K562 (cell line): ENCODE measurements at regions not wholly inside any gene's neighbourhood (a gene's known extent, or its start where the extent isn't known, plus 50 kb on each side); places are given as distances from the start of the nearest gene placed in this dataset.

Source experiments
- ATAC-seq: fragments of 200-7000 bp; cut with Tn5 transposase; 3 replicates; pipeline ENCODE4 v1.9.1; 2020; ENCODE audit warnings: moderate library complexity
- BruUV-seq: library from RNA; stranded (reverse); fragments of 400-500 nt; replicated peaks from 2 replicates; lab custom pipeline; 2021; lab: Mats Ljungman, UMichigan
- CTCF ChIA-PET: fragments of 300-600 bp; formaldehyde crosslinking; extraction: SDS; loops from one replicate; lab custom pipeline; 2021; ENCODE audit warnings: low intra/inter-chr PET ratio; lab: Yijun Ruan, JAX
- POLR2A ChIA-PET: fragments of 300-600, 350-650 bp; sonication (Branson Sonifier 250); formaldehyde crosslinking; extraction: SDS; loops from one replicate; lab custom pipeline; 2021; ENCODE audit warnings: antibody characterized with exemption, inconsistent platforms; lab: Yijun Ruan, JAX
- DNase-seq, 4 experiments: peaks; one replicate each; pipeline versions ENCODE4 v3.0.0 to v3.0.0-alpha.2; 2011 to 2018; ENCODE audit warnings: low spot score in 3 of 4, mixed read lengths in 3 of 4; ENCODE audit errors: extremely low read depth in 1 of 4
- FAIRE-seq: peaks from 2 replicates; lab custom pipeline; 2011; peaks lifted over from hg19 to GRCh38; lab: Jason Lieb, UNC
- H2AFZ ChIP-seq: 2 replicates; pipeline ENCODE4 v1.6.0; 2011; ENCODE audit warnings: low read depth, low read length, control low read depth, inconsistent platforms
- H3K27ac ChIP-seq: fragments of 200-600 bp; 3 replicates; pipeline ENCODE4 v1.8.0; 2011; ENCODE audit warnings: low read depth, mild to moderate bottlenecking, control low read depth, inconsistent platforms, low read length, moderate library complexity, mixed read lengths; ENCODE audit errors: extremely low read depth
- H3K27me3 ChIP-seq, 2 experiments: fragments of 300-600 bp in 1 of 2; 2 replicates in 1 of 2; 3 replicates in 1 of 2; pipeline versions ENCODE4 v1.6.0 to v1.8.0; 2011; ENCODE audit warnings: inconsistent platforms in 2 of 2, low read length in 2 of 2, mild to moderate bottlenecking in 1 of 2, mixed read lengths in 1 of 2, moderate library complexity in 1 of 2; ENCODE audit not compliant: control insufficient read depth in 2 of 2, insufficient read depth in 2 of 2
- H3K36me3 ChIP-seq: fragments of 300-600 bp; 3 replicates; pipeline ENCODE4 v1.8.0; 2011; ENCODE audit warnings: mild to moderate bottlenecking, low read length, inconsistent platforms; ENCODE audit not compliant: control insufficient read depth, insufficient read depth
- H3K4me1 ChIP-seq, 2 experiments: fragments of 200-600 bp in 1 of 2; replicated peaks in 1 of 2; 2 replicates in 1 of 2; 3 replicates in 1 of 2; pipeline versions ENCODE4 v1.5.1 to v1.8.0; 2011; ENCODE audit warnings: inconsistent platforms in 2 of 2, low read length in 2 of 2, mild to moderate bottlenecking in 1 of 2, mixed read lengths in 1 of 2, moderate library complexity in 1 of 2; ENCODE audit not compliant: control insufficient read depth in 2 of 2, insufficient read depth in 2 of 2
- H3K4me2 ChIP-seq: 2 replicates; pipeline ENCODE4 v1.6.1; 2011; ENCODE audit warnings: low read length, control low read depth, inconsistent platforms, mixed read lengths; ENCODE audit not compliant: insufficient read depth
- H3K4me3 ChIP-seq: fragments of 200-600 bp; sonication (generic), shearing (Covaris generic); 2 replicates; pipeline ENCODE4 v1.5.1; 2016; ENCODE audit warnings: control low read depth, inconsistent platforms
- H3K79me2 ChIP-seq: fragments of 200-600 bp; 3 replicates; pipeline ENCODE4 v1.8.0; 2011; ENCODE audit warnings: low read length, inconsistent platforms; ENCODE audit not compliant: control insufficient read depth, insufficient read depth
- H3K9ac ChIP-seq, 2 experiments: 2 replicates each; pipeline versions ENCODE4 v1.6.0 to v1.6.1; 2011; ENCODE audit warnings: low read depth in 2 of 2, low read length in 2 of 2, control low read depth in 1 of 2, inconsistent platforms in 1 of 2, mild to moderate bottlenecking in 1 of 2, mixed read lengths in 1 of 2; ENCODE audit not compliant: insufficient read depth in 1 of 2
- H3K9me1 ChIP-seq: one replicate; pipeline ENCODE4 v1.6.0; 2011; ENCODE audit warnings: inconsistent platforms, mild to moderate bottlenecking, low read length, moderate library complexity; ENCODE audit not compliant: control insufficient read depth, insufficient read depth
- H3K9me3 ChIP-seq: replicated peaks from 2 replicates; pipeline ENCODE4 v1.5.1; 2011; ENCODE audit warnings: low read depth, low read length, inconsistent platforms; ENCODE audit not compliant: control insufficient read depth, insufficient read depth
- H4K20me1 ChIP-seq: replicated peaks from 2 replicates; pipeline ENCODE4 v1.6.1; 2011; ENCODE audit warnings: low read length, inconsistent platforms, mixed read lengths; ENCODE audit not compliant: control insufficient read depth, insufficient read depth
- ARNT ChIP-seq, 2 experiments: fragments of 450-650 bp; IDR thresholded peaks; 2 replicates each; pipeline ENCODE4 v1.6.1; 2016; ENCODE audit warnings: mild to moderate bottlenecking in 1 of 2
- BCL6 ChIP-seq: fragments of 250-450 bp; sonication (Bioruptor Pico); IDR thresholded peaks from 2 replicates; pipeline ENCODE4 v1.4.0; 2020
- BRCA1 ChIP-seq, 2 experiments: fragments of 450-650 bp in 1 of 2; sonication (generic) in 1 of 2; formaldehyde crosslinking in 1 of 2; IDR thresholded peaks; 2 replicates each; pipeline versions ENCODE4 v1.5.0 to v1.6.1; 2017 to 2020; ENCODE audit warnings: mild to moderate bottlenecking in 1 of 2, missing genetic modification reagents in 1 of 2
- CREM ChIP-seq: IDR thresholded peaks from 2 replicates; pipeline ENCODE4 v1.6.1; 2014; ENCODE audit warnings: antibody characterized with exemption, low read depth
- MBD2 ChIP-seq: sonication (generic); IDR thresholded peaks from 2 replicates; pipeline ENCODE4 v1.6.1; 2016; ENCODE audit warnings: low read depth, borderline replicate concordance
- NFIC ChIP-seq: fragments of 450-650 bp; IDR thresholded peaks from 2 replicates; pipeline ENCODE4 v1.6.1; 2017; ENCODE audit warnings: mild to moderate bottlenecking, inconsistent platforms
- NFIX ChIP-seq: fragments of 250-450 bp; sonication (Bioruptor Pico); IDR thresholded peaks from 2 replicates; pipeline ENCODE4 v1.4.0; 2020; ENCODE audit warnings: low read depth, mild to moderate bottlenecking, moderate library complexity
- NR2C1 ChIP-seq, 2 experiments: fragments of 450-650 bp; IDR thresholded peaks; 2 replicates each; pipeline ENCODE4 v1.6.1; 2017; ENCODE audit warnings: mild to moderate bottlenecking in 2 of 2, antibody characterized with exemption in 1 of 2, inconsistent platforms in 1 of 2, missing compliant biosample characterization in 1 of 2, missing genetic modification characterization in 1 of 2
- ZZZ3 ChIP-seq: fragments of 450-650 bp; IDR thresholded peaks from 2 replicates; pipeline ENCODE4 v1.6.1; 2016; ENCODE audit warnings: antibody characterized with exemption, mild to moderate bottlenecking, moderate library complexity
- WGBS: fragments of 100-300 bp; shearing (Covaris generic); methylation state at CpG from one replicate; pipeline ENCODE4 v1.1.6; 2016; ENCODE audit warnings: low coverage, mixed read lengths; ENCODE audit not compliant: insufficient coverage; ENCODE audit errors: missing lambda C conversion rate; 5-methylcytosine and 5-hydroxymethylcytosine counted together
- in situ Hi-C: fragments of 300-500 bp; cut with MboI; formaldehyde crosslinking; loops from 4 replicates; pipeline ENCODE4 v1.15.0; 2018; ENCODE audit warnings: inconsistent platforms, mixed read lengths
- intact Hi-C: fragments of 100-400 bp; cut with micrococcal nuclease; formaldehyde crosslinking; loops from 2 replicates; pipeline ENCODE4 v1.14.2; 2022
- TF ChIP-seq, protein P1 (sequence below): fragments of 450-650 bp; formaldehyde crosslinking; IDR thresholded peaks from 2 replicates; pipeline ENCODE4 v1.4.0; 2022; ENCODE audit warnings: missing genetic modification characterization

DNA sequence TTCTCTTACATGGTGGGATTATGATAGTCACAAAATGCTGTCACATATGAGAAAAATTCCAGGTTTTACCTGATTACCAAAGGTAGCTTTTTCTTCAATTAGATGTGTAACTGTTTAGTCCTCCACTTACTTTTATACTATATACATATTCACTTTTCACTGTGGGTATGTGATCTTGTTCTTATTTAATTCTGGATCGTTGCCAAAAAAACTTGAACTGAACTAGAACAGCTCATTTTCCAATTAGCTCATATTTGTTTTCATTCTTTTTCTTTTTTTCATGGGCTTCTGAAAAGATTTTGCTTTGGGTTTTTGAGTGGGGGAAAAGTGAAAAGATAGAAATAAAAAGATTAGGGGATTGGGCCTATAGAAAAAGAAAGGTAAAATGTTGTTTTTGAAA is 291.9 kb downstream of the NDFIP2 start:
- H3K36me3 ChIP-seq: no peaks in the 10 kb centered on the region
- BruUV-seq: no TSS peak
- no peaks in the 10 kb centered on the region; the same call in 1 of the 2 replicates for H3K9me3 ChIP-seq
- intact Hi-C loops: no loop called here
- H3K27me3 ChIP-seq: no peaks in the 10 kb centered on the region
- H3K9ac ChIP-seq: no peak overlapping the region
- TF ChIP-seq MBD2 (no peak), BRCA1 (IDR thresholded peaks at IDR 0.05) (no peak), BRCA1 (CRISPR knock-in tag; IDR thresholded peaks at IDR 0.05) (no peak), BCL6 (CRISPR knock-in tag) (no peak), NR2C1 (IDR thresholded peaks at IDR 0.05) (no peak), NR2C1 (tag; IDR thresholded peaks at IDR 0.05) (no peak), NFIX (peak; percentile 44; the same call in 1 of the 2 replicates), ARNT (IDR thresholded peaks at IDR 0.05) (no peak), NFIC (peak; percentile 64), CREM (no peak), ZZZ3 (no peak)
- TF ChIP-seq, protein P1, sequence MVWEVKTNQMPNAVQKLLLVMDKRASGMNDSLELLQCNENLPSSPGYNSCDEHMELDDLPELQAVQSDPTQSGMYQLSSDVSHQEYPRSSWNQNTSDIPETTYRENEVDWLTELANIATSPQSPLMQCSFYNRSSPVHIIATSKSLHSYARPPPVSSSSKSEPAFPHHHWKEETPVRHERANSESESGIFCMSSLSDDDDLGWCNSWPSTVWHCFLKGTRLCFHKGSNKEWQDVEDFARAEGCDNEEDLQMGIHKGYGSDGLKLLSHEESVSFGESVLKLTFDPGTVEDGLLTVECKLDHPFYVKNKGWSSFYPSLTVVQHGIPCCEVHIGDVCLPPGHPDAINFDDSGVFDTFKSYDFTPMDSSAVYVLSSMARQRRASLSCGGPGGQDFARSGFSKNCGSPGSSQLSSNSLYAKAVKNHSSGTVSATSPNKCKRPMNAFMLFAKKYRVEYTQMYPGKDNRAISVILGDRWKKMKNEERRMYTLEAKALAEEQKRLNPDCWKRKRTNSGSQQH (CRISPR knock-in tag): no peak
- TF ChIP-seq, all 486 proteins: peak for 2
- FAIRE-seq (no peak), DNase-seq (no peak), ATAC-seq (no peak)
- CTCF ChIA-PET: no interaction called here
- H4K20me1 ChIP-seq: no peaks in the 10 kb centered on the region
- in situ Hi-C loops: no loop called here
- H3K27ac ChIP-seq: no peak overlapping the region
- no peaks in the 10 kb centered on the region for H3K79me2 ChIP-seq
- POLR2A ChIA-PET: no interaction called here
- no peak overlapping the region for H3K4me3 ChIP-seq
- no peak overlapping the region for H2AFZ ChIP-seq
- 0% methylated on average over 1 of the region's 1 CpG for WGBS
- H3K9me1 ChIP-seq: no peaks in the 10 kb centered on the region
- H3K4me2 ChIP-seq: no peak overlapping the region
- no peaks in the 10 kb centered on the region for H3K4me1 ChIP-seq
